ENCODE measurements at regions not wholly inside any gene's neighbourhood (a gene's known extent, or its start where the extent isn't known, plus 50 kb on each side); places are given as distances from the start of the nearest gene placed in this dataset.

- no peak overlapping the region for H3K4me3 ChIP-seq (ENCODE audit: low read length)
- no peaks in the 10 kb centered on the region for H3K9me3 ChIP-seq (ENCODE audit: control insufficient read depth, low read depth, low read length)
- H3K27ac ChIP-seq (ENCODE audit: low read length) = no peak overlapping the region
- WGBS (ENCODE audit: insufficient coverage, low lambda C conversion rate) = no CpG with 5 or more reads among the region's 5 CpGs
- no peaks in the 10 kb centered on the region for H3K4me1 ChIP-seq (ENCODE audit: control insufficient read depth, insufficient read depth, low read length)
- no peaks in the 10 kb centered on the region for H3K36me3 ChIP-seq (ENCODE audit: control insufficient read depth, insufficient read depth, low read length)
- no peaks in the 10 kb centered on the region for H3K27me3 ChIP-seq (ENCODE audit: control insufficient read depth, insufficient read depth, low read length)
- no peak for DNase-seq
Measured at GRCh38 chr14:84442521-84442920, 1087.4 kb upstream of the FLRT2 start.

GRCh38 chr14:84445486-84445885 lies 1084.5 kb upstream of the FLRT2 start:
- Histone ChIP-seq H3K27ac (ENCODE audit: low read length) (no peak overlapping the region), H3K36me3 (ENCODE audit: control insufficient read depth, insufficient read depth, low read length) (no peaks in the 10 kb centered on the region), H3K27me3 (ENCODE audit: control insufficient read depth, insufficient read depth, low read length) (no peaks in the 10 kb centered on the region), H3K9me3 (ENCODE audit: control insufficient read depth, low read depth, low read length) (no peaks in the 10 kb centered on the region), H3K4me1 (ENCODE audit: control insufficient read depth, insufficient read depth, low read length) (no peaks in the 10 kb centered on the region), H3K4me3 (ENCODE audit: low read length) (no peak overlapping the region)
- DNase-seq = no peak
- WGBS (ENCODE audit: insufficient coverage, low lambda C conversion rate) = 88% methylated on average over 1 of the region's 2 CpGs

- Histone ChIP-seq H3K4me3 (ENCODE audit: low read length) (no peak overlapping the region), H3K36me3 (ENCODE audit: control insufficient read depth, insufficient read depth, low read length) (no peaks in the 10 kb centered on the region), H3K27ac (ENCODE audit: low read length) (no peak overlapping the region), H3K4me1 (ENCODE audit: control insufficient read depth, insufficient read depth, low read length) (no peaks in the 10 kb centered on the region), H3K27me3 (ENCODE audit: control insufficient read depth, insufficient read depth, low read length) (no peaks in the 10 kb centered on the region), H3K9me3 (ENCODE audit: control insufficient read depth, low read depth, low read length) (no peaks in the 10 kb centered on the region)
- 60% methylated on average over 1 of the region's 3 CpGs for WGBS (ENCODE audit: insufficient coverage, low lambda C conversion rate)
- DNase-seq = no peak
Measured at GRCh38 chr14:84446250-84446649, 1083.7 kb upstream of the FLRT2 start.

- 100% methylated on average over 1 of the region's 5 CpGs for WGBS (ENCODE audit: insufficient coverage, low lambda C conversion rate)
Measured at GRCh38 chr14:84453307-84453950, 1076.5 kb upstream of the FLRT2 start.

GRCh38 chr14:84454114-84454513 lies 1075.8 kb upstream of the FLRT2 start:
- H3K4me1 ChIP-seq (ENCODE audit: control insufficient read depth, insufficient read depth, low read length) = no peaks in the 10 kb centered on the region
- no peak overlapping the region for H3K27ac ChIP-seq (ENCODE audit: low read length)
- no peak for DNase-seq
- 80% methylated on average over 2 of the region's 4 CpGs for WGBS (ENCODE audit: insufficient coverage, low lambda C conversion rate)
- H3K36me3 ChIP-seq (ENCODE audit: control insufficient read depth, insufficient read depth, low read length) = no peaks in the 10 kb centered on the region
- no peaks in the 10 kb centered on the region for H3K27me3 ChIP-seq (ENCODE audit: control insufficient read depth, insufficient read depth, low read length)
- no peak overlapping the region for H3K4me3 ChIP-seq (ENCODE audit: low read length)
- no peaks in the 10 kb centered on the region for H3K9me3 ChIP-seq (ENCODE audit: control insufficient read depth, low read depth, low read length)

More at GRCh38 chr14:84453307-84453950, 1076.5 kb upstream of the FLRT2 start:
- Histone ChIP-seq H3K9me3 (ENCODE audit: control insufficient read depth, low read depth, low read length) (no peaks in the 10 kb centered on the region), H3K27ac (ENCODE audit: low read length) (no peak overlapping the region), H3K27me3 (ENCODE audit: control insufficient read depth, insufficient read depth, low read length) (no peaks in the 10 kb centered on the region), H3K4me3 (ENCODE audit: low read length) (no peak overlapping the region), H3K36me3 (ENCODE audit: control insufficient read depth, insufficient read depth, low read length) (no peaks in the 10 kb centered on the region), H3K4me1 (ENCODE audit: control insufficient read depth, insufficient read depth, low read length) (no peaks in the 10 kb centered on the region)
- DNase-seq = no peak

GRCh38 chr14:84456946-84457345 lies 1073.0 kb upstream of the FLRT2 start:
- Histone ChIP-seq H3K27ac (ENCODE audit: low read length) (no peak overlapping the region), H3K9me3 (ENCODE audit: control insufficient read depth, low read depth, low read length) (no peaks in the 10 kb centered on the region), H3K4me1 (ENCODE audit: control insufficient read depth, insufficient read depth, low read length) (no peaks in the 10 kb centered on the region), H3K4me3 (ENCODE audit: low read length) (no peak overlapping the region), H3K27me3 (ENCODE audit: control insufficient read depth, insufficient read depth, low read length) (no peaks in the 10 kb centered on the region), H3K36me3 (ENCODE audit: control insufficient read depth, insufficient read depth, low read length) (no peaks in the 10 kb centered on the region)
- no CpG with 5 or more reads among the region's 2 CpGs for WGBS (ENCODE audit: insufficient coverage, low lambda C conversion rate)
- no peak for DNase-seq

GRCh38 chr14:84458881-84459280 lies 1071.1 kb upstream of the FLRT2 start:
- no peak overlapping the region for H3K27ac ChIP-seq (ENCODE audit: low read length)
- no peak overlapping the region for H3K4me3 ChIP-seq (ENCODE audit: low read length)
- H3K36me3 ChIP-seq (ENCODE audit: control insufficient read depth, insufficient read depth, low read length) = no peaks in the 10 kb centered on the region
- H3K27me3 ChIP-seq (ENCODE audit: control insufficient read depth, insufficient read depth, low read length) = no peaks in the 10 kb centered on the region
- H3K9me3 ChIP-seq (ENCODE audit: control insufficient read depth, low read depth, low read length) = no peaks in the 10 kb centered on the region
- DNase-seq = no peak
- no CpG with 5 or more reads among the region's 1 CpG for WGBS (ENCODE audit: insufficient coverage, low lambda C conversion rate)
- H3K4me1 ChIP-seq (ENCODE audit: control insufficient read depth, insufficient read depth, low read length) = no peaks in the 10 kb centered on the region

- Histone ChIP-seq H3K27ac (ENCODE audit: low read length) (no peak overlapping the region), H3K4me3 (ENCODE audit: low read length) (no peak overlapping the region), H3K4me1 (ENCODE audit: control insufficient read depth, insufficient read depth, low read length) (no peaks in the 10 kb centered on the region), H3K9me3 (ENCODE audit: control insufficient read depth, low read depth, low read length) (no peaks in the 10 kb centered on the region), H3K27me3 (ENCODE audit: control insufficient read depth, insufficient read depth, low read length) (no peaks in the 10 kb centered on the region), H3K36me3 (ENCODE audit: control insufficient read depth, insufficient read depth, low read length) (no peaks in the 10 kb centered on the region)
- WGBS (ENCODE audit: insufficient coverage, low lambda C conversion rate) = no CpG with 5 or more reads among the region's 1 CpG
- no peak for DNase-seq
Measured at GRCh38 chr14:84465880-84466279, 1064.1 kb upstream of the FLRT2 start.

- Histone ChIP-seq H3K4me3 (ENCODE audit: low read length) (no peak overlapping the region), H3K4me1 (ENCODE audit: control insufficient read depth, insufficient read depth, low read length) (no peaks in the 10 kb centered on the region), H3K36me3 (ENCODE audit: control insufficient read depth, insufficient read depth, low read length) (no peaks in the 10 kb centered on the region), H3K9me3 (ENCODE audit: control insufficient read depth, low read depth, low read length) (no peaks in the 10 kb centered on the region), H3K27ac (ENCODE audit: low read length) (no peak overlapping the region), H3K27me3 (ENCODE audit: control insufficient read depth, insufficient read depth, low read length) (no peaks in the 10 kb centered on the region)
- no peak for DNase-seq
- WGBS (ENCODE audit: insufficient coverage, low lambda C conversion rate) = no CpG with 5 or more reads among the region's 5 CpGs
Measured at GRCh38 chr14:84468153-84468552, 1061.8 kb upstream of the FLRT2 start.

- Histone ChIP-seq H3K27me3 (ENCODE audit: control insufficient read depth, insufficient read depth, low read length) (no peaks in the 10 kb centered on the region), H3K27ac (ENCODE audit: low read length) (no peak overlapping the region), H3K4me1 (ENCODE audit: control insufficient read depth, insufficient read depth, low read length) (no peaks in the 10 kb centered on the region), H3K4me3 (ENCODE audit: low read length) (no peak overlapping the region), H3K36me3 (ENCODE audit: control insufficient read depth, insufficient read depth, low read length) (no peaks in the 10 kb centered on the region), H3K9me3 (ENCODE audit: control insufficient read depth, low read depth, low read length) (no peaks in the 10 kb centered on the region)
- WGBS (ENCODE audit: insufficient coverage, low lambda C conversion rate) = no CpG with 5 or more reads among the region's 2 CpGs
- no peak for DNase-seq
Measured at GRCh38 chr14:84477996-84478395, 1051.9 kb upstream of the FLRT2 start.
